22Rv1 (cell line): ENCODE measurements at regions not wholly inside any gene's neighbourhood (a gene's known extent, or its start where the extent isn't known, plus 50 kb on each side); places are given as distances from the start of the nearest gene placed in this dataset.
"Not testable (repeated sequence)": the region's sequence is repeated elsewhere in the genome, so short reads cannot be mapped to it uniquely, and the experiment has no call there.

Experiments
- H3K27ac ChIP-seq: fragments of 450-650 bp; 2 replicates; pipeline ENCODE4 v1.5.1; 2017
- CTCF ChIP-seq: fragments of 450-650 bp; IDR thresholded peaks from 2 replicates; pipeline ENCODE4 v1.5.1; 2017; ENCODE audit warnings: mild to moderate bottlenecking
- ZFX ChIP-seq: fragments of 450-650 bp; IDR thresholded peaks from 2 replicates; pipeline ENCODE4 v1.6.1; 2017; ENCODE audit warnings: antibody characterized with exemption, borderline replicate concordance

GRCh38 chr1:229856009-229856650 lies 210.9 kb upstream of the GALNT2 start:
- no peak for TF ChIP-seq CTCF
- TF ChIP-seq ZFX: no peak
- H3K27ac ChIP-seq: no peak overlapping the region

- TF ChIP-seq ZFX: no peak
- TF ChIP-seq CTCF: no peak
- no peak overlapping the region for H3K27ac ChIP-seq
Observed at GRCh38 chr1:229857585-229857984, 209.5 kb upstream of the GALNT2 start.

- TF ChIP-seq ZFX: no peak
- H3K27ac ChIP-seq: no peak overlapping the region
Observed at GRCh38 chr1:229859026-229859425, 208.0 kb upstream of the GALNT2 start.

GRCh38 chr1:229860926-229861325 lies 206.1 kb upstream of the GALNT2 start:
- TF ChIP-seq ZFX (no peak), CTCF (no peak)
- H3K27ac ChIP-seq: no peak overlapping the region

GRCh38 chr1:229862017-229862774 lies 204.8 kb upstream of the GALNT2 start:
- H3K27ac ChIP-seq: no peak overlapping the region
- TF ChIP-seq ZFX (no peak), CTCF (no peak)

- TF ChIP-seq CTCF: no peak
- no peak for TF ChIP-seq ZFX
- no peak overlapping the region for H3K27ac ChIP-seq
Observed at GRCh38 chr1:229863651-229864545, 203.1 kb upstream of the GALNT2 start.

- TF ChIP-seq CTCF (no peak), ZFX (no peak)
- no peak overlapping the region for H3K27ac ChIP-seq
Observed at GRCh38 chr1:229864686-229865230, 202.3 kb upstream of the GALNT2 start.

GRCh38 chr1:229865321-229865720 lies 201.7 kb upstream of the GALNT2 start:
- H3K27ac ChIP-seq: not testable (repeated sequence)
